GM23338 (cell line): ENCODE measurements at regions not wholly inside any gene's neighbourhood (a gene's known extent, or its start where the extent isn't known, plus 50 kb on each side); places are given as distances from the start of the nearest gene placed in this dataset.

Experiments
- ATAC-seq: fragments of 200-7000 bp; cut with Tn5 transposase; 3 replicates; pipeline ENCODE4 v1.9.1; 2020
- DNase-seq: peaks from one replicate; pipeline ENCODE4 v3.0.0-alpha.2; 2015; ENCODE audit warnings: low spot score
- H2AFZ ChIP-seq: fragments of 200-600 bp; sonication (generic); 2 replicates; pipeline ENCODE4 v1.8.0; 2016; ENCODE audit warnings: antibody characterized with exemption, mild to moderate bottlenecking, moderate library complexity
- H3F3A ChIP-seq: fragments of 200-600 bp; sonication (generic); replicated peaks from 2 replicates; pipeline ENCODE4 v1.8.0; 2017; ENCODE audit warnings: antibody characterized with exemption, mixed run types, low read depth
- H3K27ac ChIP-seq: fragments of 200-600 bp; sonication (generic); 2 replicates; pipeline ENCODE4 v1.6.1; 2016; ENCODE audit warnings: low read depth
- H3K27me3 ChIP-seq: fragments of 200-600 bp; sonication (generic); 2 replicates; pipeline ENCODE4 v1.8.0; 2016; ENCODE audit warnings: mild to moderate bottlenecking, mixed run types, moderate library complexity; ENCODE audit not compliant: insufficient read depth
- H3K36me3 ChIP-seq: fragments of 200-600 bp; sonication (generic); 2 replicates; pipeline ENCODE4 v1.8.0; 2016; ENCODE audit warnings: mild to moderate bottlenecking; ENCODE audit not compliant: insufficient read depth
- H3K4me1 ChIP-seq: fragments of 200-600 bp; sonication (generic); 2 replicates; pipeline ENCODE4 v1.8.0; 2016; ENCODE audit warnings: mild to moderate bottlenecking, moderate library complexity; ENCODE audit not compliant: insufficient read depth
- H3K4me2 ChIP-seq: fragments of 200-600 bp; sonication (generic); 2 replicates; pipeline ENCODE4 v1.7.1; 2017; ENCODE audit warnings: mixed run types
- H3K4me3 ChIP-seq: fragments of 200-600 bp; sonication (generic); 2 replicates; pipeline ENCODE4 v1.6.1; 2016; ENCODE audit warnings: mixed run types
- H3K79me2 ChIP-seq: fragments of 200-600 bp; sonication (generic); replicated peaks from 2 replicates; pipeline ENCODE4 v1.8.0; 2017; ENCODE audit warnings: mild to moderate bottlenecking; ENCODE audit not compliant: insufficient read depth
- H3K9me2 ChIP-seq: fragments of 200-600 bp; sonication (generic); 2 replicates; pipeline ENCODE4 v1.8.0; 2017; ENCODE audit not compliant: insufficient read depth
- H4K20me1 ChIP-seq: fragments of 200-600 bp; sonication (generic); replicated peaks from 2 replicates; pipeline ENCODE4 v1.8.0; 2017; ENCODE audit warnings: mild to moderate bottlenecking; ENCODE audit not compliant: insufficient read depth
- H3K27ac Mint-ChIP-seq: 2 replicates; pipeline ENCODE4 v1.8.0; 2020; ENCODE audit warnings: inconsistent platforms, mild to moderate bottlenecking, moderate library complexity, mixed read lengths
- H3K27me3 Mint-ChIP-seq: 3 replicates; pipeline ENCODE4 v1.8.0; 2022; ENCODE audit warnings: low read depth, mild to moderate bottlenecking, moderate library complexity, mixed read lengths, inconsistent platforms; ENCODE audit not compliant: insufficient read depth, poor library complexity
- H3K36me3 Mint-ChIP-seq: 3 replicates; pipeline ENCODE4 v1.8.0; 2021; ENCODE audit warnings: low read depth, mild to moderate bottlenecking, inconsistent platforms, moderate library complexity, mixed read lengths
- H3K4me1 Mint-ChIP-seq: 3 replicates; pipeline ENCODE4 v1.8.0; 2020; ENCODE audit warnings: mild to moderate bottlenecking, inconsistent platforms, mixed read lengths
- H3K4me3 Mint-ChIP-seq: 3 replicates; pipeline ENCODE4 v1.8.0; 2021; ENCODE audit warnings: moderate library complexity, mild to moderate bottlenecking, inconsistent platforms, mixed read lengths
- H3K9me3 Mint-ChIP-seq: 3 replicates; pipeline ENCODE4 v1.8.0; 2020; ENCODE audit warnings: moderate library complexity, mild to moderate bottlenecking, inconsistent platforms, mixed read lengths
- CREB1 ChIP-seq: fragments of 250-450 bp; sonication (Bioruptor Pico); IDR thresholded peaks from 2 replicates; pipeline ENCODE4 v1.5.0; 2020; ENCODE audit warnings: low read depth, mild to moderate bottlenecking, moderate library complexity
- CTCF ChIP-seq, 2 experiments: fragments of 200-600 bp in 1 of 2; sonication (generic) in 1 of 2; conservative IDR thresholded peaks; 2 replicates each; pipeline versions ENCODE4 v1.5.1 to v1.6.1; 2016 to 2017; ENCODE audit warnings: antibody characterized with exemption in 2 of 2, low read depth in 2 of 2, mild to moderate bottlenecking in 2 of 2, moderate library complexity in 1 of 2
- EZH2 ChIP-seq: fragments of 200-600 bp; sonication (generic); IDR thresholded peaks from one replicate; pipeline ENCODE4 v1.8.0; 2017; ENCODE audit warnings: antibody characterized with exemption, mild to moderate bottlenecking, low read depth; ENCODE audit not compliant: unreplicated experiment
- EZH2phosphoT487 ChIP-seq: fragments of 200-600 bp; sonication (generic); IDR thresholded peaks from one replicate; pipeline ENCODE4 v1.8.1; 2018; ENCODE audit warnings: antibody characterized with exemption; ENCODE audit not compliant: unreplicated experiment
- JUNB ChIP-seq: IDR thresholded peaks from one replicate; pipeline ENCODE4 v1.6.1; 2016; ENCODE audit warnings: antibody characterized with exemption; ENCODE audit not compliant: unreplicated experiment
- POLR2AphosphoS5 ChIP-seq: IDR thresholded peaks from 2 replicates; pipeline ENCODE4 v1.6.1; 2016; ENCODE audit warnings: antibody characterized with exemption, low read depth
- STAT1 ChIP-seq: IDR thresholded peaks from one replicate; pipeline ENCODE4 v1.6.1; 2016; ENCODE audit warnings: antibody characterized with exemption; ENCODE audit not compliant: unreplicated experiment
- ZNF331 ChIP-seq: fragments of 250-450 bp; sonication (Bioruptor Pico); IDR thresholded peaks from 2 replicates; pipeline ENCODE4 v1.5.0; 2020; ENCODE audit warnings: low read depth, mild to moderate bottlenecking, moderate library complexity
- ZNF462 ChIP-seq: fragments of 250-450 bp; sonication (Bioruptor Pico); IDR thresholded peaks from 2 replicates; pipeline ENCODE4 v1.5.0; 2020; ENCODE audit warnings: mild to moderate bottlenecking, moderate library complexity

GRCh38 chr5:39506211-39506610, 81.4 kb upstream of the DAB2 start:
- no peak for DNase-seq
- Mint-ChIP-seq H3K4me1 (peaks cover 2% of the 10 kb centered on the region; the same call in 1 of the 3 replicates), H3K27me3 (no peaks in the 10 kb centered on the region), H3K9me3 (no peaks in the 10 kb centered on the region), H3K4me3 (no peak overlapping the region), H3K36me3 (no peaks in the 10 kb centered on the region), H3K27ac (no peak overlapping the region)
- peaks cover 13% of the 10 kb centered on the region; the same call in 1 of the 2 replicates for H3K9me2 ChIP-seq
- no peaks in the 10 kb centered on the region for H3F3A ChIP-seq
- no peak overlapping the region for H3K4me2 ChIP-seq
- no peaks in the 10 kb centered on the region for H3K36me3 ChIP-seq
- no peak overlapping the region for H3K4me3 ChIP-seq
- H2AFZ ChIP-seq, result no peak overlapping the region; the same call in 1 of the 2 replicates
- H3K79me2 ChIP-seq, result no peaks in the 10 kb centered on the region
- H3K27ac ChIP-seq, result no peak overlapping the region
- no peaks in the 10 kb centered on the region for H4K20me1 ChIP-seq
- no peaks in the 10 kb centered on the region for H3K27me3 ChIP-seq
- ATAC-seq, result no peak
- no peak for TF ChIP-seq STAT1
- TF ChIP-seq ZNF331, result no peak
- no peak for TF ChIP-seq EZH2phosphoT487
- TF ChIP-seq POLR2AphosphoS5, result no peak
- TF ChIP-seq EZH2, result no peak
- no peak for TF ChIP-seq CREB1 (CRISPR knock-in tag)
- TF ChIP-seq CTCF (conservative IDR thresholded peaks at IDR 0.05; ENCODE audit: low read depth in 2 of 2), result no peak
- no peak for TF ChIP-seq JUNB
- TF ChIP-seq ZNF462, result no peak
- H3K4me1 ChIP-seq, result no peaks in the 10 kb centered on the region
